ENCODE measurements at regions not wholly inside any gene's neighbourhood (a gene's known extent, or its start where the extent isn't known, plus 50 kb on each side); places are given as distances from the start of the nearest gene placed in this dataset.

DNA sequence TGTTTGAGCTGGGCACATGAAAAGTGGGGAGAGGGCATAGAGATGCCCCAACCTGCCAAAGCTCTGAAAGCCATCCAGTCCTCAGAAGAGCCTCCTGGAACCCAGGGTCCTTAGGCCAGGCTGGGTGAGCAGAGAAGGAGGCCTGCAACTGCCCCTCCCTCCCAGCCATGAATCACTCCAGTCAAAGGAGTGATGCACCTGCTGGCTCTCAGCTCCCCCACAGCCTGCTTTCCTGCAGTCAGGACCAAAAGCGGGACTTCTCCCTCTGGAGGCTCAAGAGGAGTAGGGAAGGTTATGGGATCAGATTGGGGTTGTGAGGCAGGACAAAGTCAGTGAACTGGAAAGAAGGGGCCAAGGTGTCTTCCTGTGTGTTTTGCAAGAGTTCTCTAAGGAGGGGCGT is 145.6 kb downstream of the TMEM132E start:
- intact Hi-C loops (cut with micrococcal nuclease) = no loop called here
- ChIA-PET CTCF (interaction anchor here (1.4 kb wide), 1 partner anchor 182 kb away, joined by 4 read pairs; no protein-coding TSS in a partner anchor), POLR2A (no interaction called here)
- Mint-ChIP-seq H3K36me3 (ENCODE audit: low read depth) (no peaks in the 10 kb centered on the region), H3K4me3 (no peak overlapping the region), H3K9me3 (no peaks in the 10 kb centered on the region), H3K4me1 (ENCODE audit: low read depth) (no peaks in the 10 kb centered on the region), H3K27ac (no peak overlapping the region), H3K27me3 (no peaks in the 10 kb centered on the region)
- DNase-seq (no peak), ATAC-seq (no peak)
- TF ChIP-seq, protein P1, sequence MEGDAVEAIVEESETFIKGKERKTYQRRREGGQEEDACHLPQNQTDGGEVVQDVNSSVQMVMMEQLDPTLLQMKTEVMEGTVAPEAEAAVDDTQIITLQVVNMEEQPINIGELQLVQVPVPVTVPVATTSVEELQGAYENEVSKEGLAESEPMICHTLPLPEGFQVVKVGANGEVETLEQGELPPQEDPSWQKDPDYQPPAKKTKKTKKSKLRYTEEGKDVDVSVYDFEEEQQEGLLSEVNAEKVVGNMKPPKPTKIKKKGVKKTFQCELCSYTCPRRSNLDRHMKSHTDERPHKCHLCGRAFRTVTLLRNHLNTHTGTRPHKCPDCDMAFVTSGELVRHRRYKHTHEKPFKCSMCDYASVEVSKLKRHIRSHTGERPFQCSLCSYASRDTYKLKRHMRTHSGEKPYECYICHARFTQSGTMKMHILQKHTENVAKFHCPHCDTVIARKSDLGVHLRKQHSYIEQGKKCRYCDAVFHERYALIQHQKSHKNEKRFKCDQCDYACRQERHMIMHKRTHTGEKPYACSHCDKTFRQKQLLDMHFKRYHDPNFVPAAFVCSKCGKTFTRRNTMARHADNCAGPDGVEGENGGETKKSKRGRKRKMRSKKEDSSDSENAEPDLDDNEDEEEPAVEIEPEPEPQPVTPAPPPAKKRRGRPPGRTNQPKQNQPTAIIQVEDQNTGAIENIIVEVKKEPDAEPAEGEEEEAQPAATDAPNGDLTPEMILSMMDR (IDR thresholded peaks at IDR 0.05) = no peak

DNA sequence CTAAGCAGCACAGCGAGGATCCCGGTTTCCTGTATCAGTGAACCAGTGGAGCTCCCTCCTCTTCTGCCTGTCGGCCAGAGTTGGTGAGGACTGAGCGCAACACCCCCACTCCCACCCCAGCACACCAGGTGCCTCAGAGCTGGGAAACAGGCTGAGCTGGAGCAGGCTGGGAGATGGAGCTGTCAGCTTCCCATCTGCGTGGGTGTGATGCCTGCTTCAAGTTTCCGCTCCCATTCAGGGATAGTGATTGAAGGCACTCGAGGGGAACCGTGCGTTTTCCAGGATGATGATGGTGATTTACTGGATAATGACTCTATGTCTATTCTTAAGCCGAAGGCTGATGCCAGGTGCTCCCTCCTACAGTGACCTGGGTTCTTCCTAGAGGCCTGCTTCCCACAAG is 144.5 kb downstream of the TMEM132E start:
- Mint-ChIP-seq H3K4me3 (no peak overlapping the region), H3K27ac (no peak overlapping the region), H3K27me3 (no peaks in the 10 kb centered on the region), H3K36me3 (ENCODE audit: low read depth) (no peaks in the 10 kb centered on the region), H3K9me3 (no peaks in the 10 kb centered on the region), H3K4me1 (ENCODE audit: low read depth) (no peaks in the 10 kb centered on the region)
- intact Hi-C loops (cut with micrococcal nuclease) = no loop called here
- POLR2A ChIA-PET = no interaction called here
- DNase-seq (no peak), ATAC-seq (no peak)
- TF ChIP-seq, protein P1 (IDR thresholded peaks at IDR 0.05) = no peak
- CTCF ChIA-PET = no interaction called here

DNA sequence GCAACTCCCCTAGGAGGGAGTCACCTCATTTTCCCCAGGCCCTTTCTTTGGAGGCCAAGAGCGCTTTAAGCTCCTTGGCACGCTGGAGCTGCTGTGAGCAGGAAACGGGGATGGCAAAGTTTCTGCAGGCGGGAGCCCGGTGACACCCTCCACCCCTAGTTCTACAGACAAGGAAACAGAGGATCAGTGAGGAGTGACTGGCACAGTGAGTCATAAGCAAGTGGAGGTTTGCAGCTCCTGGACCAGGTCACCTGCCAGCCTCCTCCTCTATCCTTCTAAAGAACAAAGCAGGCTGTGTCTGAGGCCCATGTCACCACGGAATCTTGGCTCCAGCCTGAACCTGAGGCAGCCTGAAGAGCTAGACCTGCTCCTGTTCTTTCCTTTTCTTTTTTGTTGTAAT is 141.9 kb downstream of the TMEM132E start:
- POLR2A ChIA-PET = no interaction called here
- Mint-ChIP-seq H3K27me3 (no peaks in the 10 kb centered on the region), H3K27ac (no peak overlapping the region), H3K9me3 (no peaks in the 10 kb centered on the region), H3K4me3 (no peak overlapping the region), H3K4me1 (ENCODE audit: low read depth) (no peaks in the 10 kb centered on the region), H3K36me3 (ENCODE audit: low read depth) (no peaks in the 10 kb centered on the region)
- ATAC-seq (no peak), DNase-seq (no peak)
- CTCF ChIA-PET = no interaction called here
- intact Hi-C loops (cut with micrococcal nuclease) = no loop called here
- TF ChIP-seq, protein P1 (IDR thresholded peaks at IDR 0.05) = no peak

- Mint-ChIP-seq H3K9me3 (no peaks in the 10 kb centered on the region), H3K36me3 (ENCODE audit: low read depth) (no peaks in the 10 kb centered on the region)
- TF ChIP-seq, protein P1 (IDR thresholded peaks at IDR 0.05) = no peak
Observed at GRCh38 chr17:34720760-34721159, 141.4 kb downstream of the TMEM132E start.

DNA sequence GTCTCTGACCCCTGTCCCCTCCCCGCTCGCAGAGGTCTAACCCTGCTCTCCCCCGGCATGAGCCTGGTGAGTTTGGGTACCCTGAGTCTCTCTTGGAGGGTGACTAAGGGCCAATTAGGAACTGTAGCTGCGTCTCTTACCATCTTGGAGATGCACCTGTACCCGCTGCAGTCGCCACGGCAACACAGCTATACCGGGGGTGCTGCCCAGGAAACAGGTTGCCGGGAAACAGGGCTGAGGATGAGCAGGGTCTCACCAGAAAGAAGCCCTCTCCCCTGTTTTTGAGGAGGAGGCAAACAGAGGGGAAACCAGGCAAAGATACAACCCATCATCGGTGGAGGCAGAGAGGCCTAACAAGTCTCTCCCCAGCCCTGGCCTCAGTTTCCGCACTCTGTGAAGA is 140.2 kb downstream of the TMEM132E start:
- intact Hi-C loops (cut with micrococcal nuclease) = no loop called here
- DNase-seq (no peak), ATAC-seq (no peak)
- peaks cover 3% of the 10 kb centered on the region for H3K27me3 Mint-ChIP-seq
- H3K9me3 Mint-ChIP-seq = no peaks in the 10 kb centered on the region
- ChIA-PET POLR2A (interaction anchor here (0.6 to 1.2 kb wide), 2 partner anchors 10 to 141 kb away, joined by 3 read pairs; no protein-coding TSS in a partner anchor), CTCF (no interaction called here)
- H3K27ac Mint-ChIP-seq = no peak overlapping the region
- no peak overlapping the region for H3K4me3 Mint-ChIP-seq
- no peaks in the 10 kb centered on the region for H3K36me3 Mint-ChIP-seq (ENCODE audit: low read depth)
- TF ChIP-seq, protein P1 (IDR thresholded peaks at IDR 0.05) = no peak
- no peaks in the 10 kb centered on the region for H3K4me1 Mint-ChIP-seq (ENCODE audit: low read depth)

More at GRCh38 chr17:34720760-34721159, 141.4 kb downstream of the TMEM132E start:
- no peak for ATAC-seq
- Mint-ChIP-seq H3K27ac (no peak overlapping the region), H3K4me1 (ENCODE audit: low read depth) (no peaks in the 10 kb centered on the region), H3K27me3 (no peaks in the 10 kb centered on the region), H3K4me3 (no peak overlapping the region)
- ChIA-PET POLR2A (interaction anchor here (1.2 kb wide), 1 partner anchor 9 kb away, joined by 3 read pairs; no protein-coding TSS in a partner anchor), CTCF (no interaction called here)
- intact Hi-C loops (cut with micrococcal nuclease) = no loop called here
- DNase-seq = no peak
